ENCODE measurements at regions not wholly inside any gene's neighbourhood (a gene's known extent, or its start where the extent isn't known, plus 50 kb on each side); places are given as distances from the start of the nearest gene placed in this dataset.
"Not testable (repeated sequence)": the region's sequence is repeated elsewhere in the genome, so short reads cannot be mapped to it uniquely, and the experiment has no call there.

- DNase-seq = no peak
- TF ChIP-seq CTCF (IDR thresholded peaks at IDR 0.05) = no peak
- no peak overlapping the region for H3K4me3 Mint-ChIP-seq
- H3K27me3 Mint-ChIP-seq (ENCODE audit: low read depth, poor library complexity) = peaks cover 4% of the 10 kb centered on the region
- peak overlapping the region; percentile 8 for H3K27ac Mint-ChIP-seq
- peaks cover 23% of the 10 kb centered on the region for H3K9me3 Mint-ChIP-seq
- H3K36me3 Mint-ChIP-seq (ENCODE audit: low read depth) = peaks cover 14% of the 10 kb centered on the region
- peaks cover 17% of the 10 kb centered on the region for H3K4me1 Mint-ChIP-seq
These were observed 63.3 kb upstream of the KYNU start for GRCh38 chr2:142813830-142814829.

- H3K27ac Mint-ChIP-seq = not testable (repeated sequence)
- H3K36me3 Mint-ChIP-seq (ENCODE audit: low read depth) = peaks cover 14% of the 10 kb centered on the region
These were observed 65.8 kb upstream of the KYNU start for GRCh38 chr2:142811644-142812043.

DNA sequence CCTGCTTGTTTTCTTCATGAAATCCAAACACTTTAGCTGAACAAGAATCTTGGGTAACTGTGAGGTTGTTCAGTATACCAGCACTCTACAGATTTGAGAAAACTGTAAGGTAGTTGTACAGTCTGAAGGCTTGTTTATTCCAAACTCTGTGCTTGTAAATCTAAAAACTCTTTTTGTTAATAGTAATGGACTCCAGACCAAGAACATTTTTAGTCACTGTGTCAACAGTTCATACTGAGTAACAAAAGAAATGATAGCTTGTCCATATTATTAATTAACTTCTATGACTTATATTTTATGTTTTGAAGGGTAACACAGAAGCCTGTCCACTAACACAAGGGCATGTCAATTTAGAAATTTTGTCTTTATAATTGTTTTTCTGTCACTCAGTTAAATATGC lies 72.2 kb upstream of the KYNU start:
- TF ChIP-seq CTCF (IDR thresholded peaks at IDR 0.05) = no peak
- Mint-ChIP-seq H3K27ac (no peak overlapping the region), H3K4me1 (no peaks in the 10 kb centered on the region), H3K4me3 (no peak overlapping the region), H3K36me3 (ENCODE audit: low read depth) (no peaks in the 10 kb centered on the region), H3K9me3 (peaks cover 14% of the 10 kb centered on the region), H3K27me3 (ENCODE audit: low read depth, poor library complexity) (no peaks in the 10 kb centered on the region)
- DNase-seq = no peak

More at GRCh38 chr2:142811644-142812043, 65.8 kb upstream of the KYNU start:
- peak; percentile 2 for DNase-seq
- Mint-ChIP-seq H3K4me1 (peaks cover 17% of the 10 kb centered on the region), H3K9me3 (peaks cover 30% of the 10 kb centered on the region)
- not testable (repeated sequence) for H3K4me3 Mint-ChIP-seq; H3K27me3 Mint-ChIP-seq (ENCODE audit: low read depth, poor library complexity)

DNA sequence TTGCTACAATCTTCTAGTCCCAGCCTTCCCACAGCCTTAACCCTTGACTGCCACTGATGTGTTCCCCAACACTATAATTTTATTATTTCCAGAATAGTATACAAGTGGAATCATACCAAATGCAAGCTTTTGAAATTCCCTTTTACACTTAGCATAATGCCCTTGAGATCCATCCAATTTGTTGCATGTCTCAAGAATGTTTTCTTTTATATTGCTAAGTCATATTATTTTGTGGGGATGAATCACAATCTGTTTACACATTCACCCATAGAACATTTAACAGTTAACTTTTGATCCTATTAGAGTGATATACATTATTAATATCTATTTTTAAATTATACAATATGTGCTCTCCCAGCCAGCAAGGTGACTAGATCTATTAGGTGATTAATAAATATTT lies 74.3 kb upstream of the KYNU start:
- Mint-ChIP-seq H3K4me1 (no peaks in the 10 kb centered on the region), H3K9me3 (peaks cover 10% of the 10 kb centered on the region), H3K27me3 (ENCODE audit: low read depth, poor library complexity) (no peaks in the 10 kb centered on the region), H3K4me3 (no peak overlapping the region), H3K36me3 (ENCODE audit: low read depth) (no peaks in the 10 kb centered on the region), H3K27ac (no peak overlapping the region)
- TF ChIP-seq CTCF (IDR thresholded peaks at IDR 0.05) = no peak
- no peak for DNase-seq

- DNase-seq = no peak
- Mint-ChIP-seq H3K4me1 (no peaks in the 10 kb centered on the region), H3K9me3 (no peaks in the 10 kb centered on the region), H3K4me3 (no peak overlapping the region), H3K36me3 (ENCODE audit: low read depth) (no peaks in the 10 kb centered on the region), H3K27ac (no peak overlapping the region), H3K27me3 (ENCODE audit: low read depth, poor library complexity) (no peaks in the 10 kb centered on the region)
- no peak for TF ChIP-seq CTCF (IDR thresholded peaks at IDR 0.05)
These were observed 80.9 kb upstream of the KYNU start for GRCh38 chr2:142796588-142796987.

GRCh38 chr2:142796161-142796560 lies 81.3 kb upstream of the KYNU start:
- no peak for DNase-seq
- no peak overlapping the region for H3K4me3 Mint-ChIP-seq
- H3K27me3 Mint-ChIP-seq (ENCODE audit: low read depth, poor library complexity) = no peaks in the 10 kb centered on the region
- H3K9me3 Mint-ChIP-seq = no peaks in the 10 kb centered on the region
- no peaks in the 10 kb centered on the region for H3K4me1 Mint-ChIP-seq
- no peak for TF ChIP-seq CTCF (IDR thresholded peaks at IDR 0.05)
- H3K36me3 Mint-ChIP-seq (ENCODE audit: low read depth) = no peaks in the 10 kb centered on the region
- H3K27ac Mint-ChIP-seq = no peak overlapping the region
